ENCODE measurements at regions not wholly inside any gene's neighbourhood (a gene's known extent, or its start where the extent isn't known, plus 50 kb on each side); places are given as distances from the start of the nearest gene placed in this dataset.

DNA sequence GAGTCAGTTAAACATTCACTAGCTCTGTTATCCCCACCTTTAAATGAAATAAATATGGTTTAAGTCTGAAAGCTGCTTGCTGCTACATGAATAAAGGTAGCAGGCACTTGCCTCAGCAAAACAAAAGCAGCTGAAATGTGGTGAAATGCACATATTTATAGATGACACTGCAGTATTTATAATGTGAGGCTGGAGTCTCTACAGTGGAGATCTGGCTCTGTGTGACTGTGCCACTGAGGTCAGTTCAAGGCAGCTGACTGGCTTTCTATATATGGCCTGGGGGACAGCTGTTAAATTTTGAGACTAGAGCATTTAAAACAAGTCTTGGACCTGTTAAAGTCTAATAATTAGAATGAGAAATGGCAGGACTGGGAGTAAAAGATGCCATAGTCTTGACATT, 859.6 kb upstream of the SEMA6A start:
- Histone ChIP-seq H3K36me3 (no peaks in the 10 kb centered on the region), H3K27ac (no peak overlapping the region), H3K9me3 (no peaks in the 10 kb centered on the region), H3K27me3 (no peaks in the 10 kb centered on the region), H3K4me1 (no peaks in the 10 kb centered on the region), H3K4me3 (replicated peaks in 1 of 3) (no peak overlapping the region)
- DNase-seq, result no peak
- intact Hi-C loops (cut with DNase I), result no loop called here
- TF ChIP-seq POLR2A (IDR thresholded peaks at IDR 0.05), result no peak
- TF ChIP-seq, protein P1, sequence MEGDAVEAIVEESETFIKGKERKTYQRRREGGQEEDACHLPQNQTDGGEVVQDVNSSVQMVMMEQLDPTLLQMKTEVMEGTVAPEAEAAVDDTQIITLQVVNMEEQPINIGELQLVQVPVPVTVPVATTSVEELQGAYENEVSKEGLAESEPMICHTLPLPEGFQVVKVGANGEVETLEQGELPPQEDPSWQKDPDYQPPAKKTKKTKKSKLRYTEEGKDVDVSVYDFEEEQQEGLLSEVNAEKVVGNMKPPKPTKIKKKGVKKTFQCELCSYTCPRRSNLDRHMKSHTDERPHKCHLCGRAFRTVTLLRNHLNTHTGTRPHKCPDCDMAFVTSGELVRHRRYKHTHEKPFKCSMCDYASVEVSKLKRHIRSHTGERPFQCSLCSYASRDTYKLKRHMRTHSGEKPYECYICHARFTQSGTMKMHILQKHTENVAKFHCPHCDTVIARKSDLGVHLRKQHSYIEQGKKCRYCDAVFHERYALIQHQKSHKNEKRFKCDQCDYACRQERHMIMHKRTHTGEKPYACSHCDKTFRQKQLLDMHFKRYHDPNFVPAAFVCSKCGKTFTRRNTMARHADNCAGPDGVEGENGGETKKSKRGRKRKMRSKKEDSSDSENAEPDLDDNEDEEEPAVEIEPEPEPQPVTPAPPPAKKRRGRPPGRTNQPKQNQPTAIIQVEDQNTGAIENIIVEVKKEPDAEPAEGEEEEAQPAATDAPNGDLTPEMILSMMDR (IDR thresholded peaks at IDR 0.05), result no peak

DNA sequence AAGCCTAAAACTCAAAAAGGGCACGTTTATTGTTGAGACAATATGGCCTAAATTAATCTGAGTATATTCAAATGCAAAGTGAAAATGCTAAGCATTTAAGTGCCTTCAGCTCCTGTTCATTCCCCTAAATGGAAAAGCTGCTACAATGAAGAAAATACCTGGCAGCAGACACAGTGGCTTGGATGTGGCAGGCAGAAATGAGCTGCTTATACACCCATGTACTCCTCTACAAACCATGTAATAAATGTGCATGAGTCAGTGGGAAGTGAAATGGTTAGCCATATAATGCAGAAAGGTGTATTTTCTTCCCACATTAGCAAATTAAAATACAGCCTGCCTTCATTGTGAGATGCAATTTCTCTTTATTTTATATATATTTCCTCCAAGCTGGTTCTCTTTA, 859.2 kb upstream of the SEMA6A start:
- Histone ChIP-seq H3K4me1 (no peaks in the 10 kb centered on the region), H3K27ac (no peak overlapping the region), H3K4me3 (replicated peaks in 1 of 3) (no peak overlapping the region), H3K9me3 (no peaks in the 10 kb centered on the region), H3K36me3 (no peaks in the 10 kb centered on the region), H3K27me3 (no peaks in the 10 kb centered on the region)
- DNase-seq, result no peak
- 46 to 55% methylated on average over 1 of the region's 1 CpG for WGBS, 2 donors
- intact Hi-C loops (cut with DNase I), result no loop called here
- TF ChIP-seq, protein P1 (IDR thresholded peaks at IDR 0.05), result no peak
- TF ChIP-seq POLR2A (IDR thresholded peaks at IDR 0.05), result no peak

DNA sequence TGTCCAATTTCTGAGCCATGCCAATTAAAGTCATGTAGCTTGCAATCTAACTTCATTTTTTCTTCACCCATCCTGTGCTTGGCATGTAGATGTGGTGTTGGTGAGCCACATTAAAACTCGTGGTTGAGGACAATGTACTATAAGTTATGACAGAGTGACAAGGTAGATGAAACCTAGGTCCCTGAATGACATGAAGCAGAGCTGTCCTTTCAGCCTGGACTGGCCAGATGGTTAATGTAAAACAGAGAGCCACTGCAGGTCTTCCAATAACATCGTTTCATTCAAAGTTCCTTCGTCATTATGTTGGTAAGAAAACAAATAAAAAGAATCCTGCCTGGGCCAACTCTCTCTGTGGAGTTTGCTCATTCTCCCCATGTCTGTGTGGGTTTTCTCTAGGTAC, 856.5 kb upstream of the SEMA6A start:
- no peaks in the 10 kb centered on the region for H3K36me3 ChIP-seq
- intact Hi-C loops (cut with DNase I), result no loop called here
- 64 to 80% methylated on average over 3 of the region's 3 CpGs for WGBS, 2 donors
- no peaks in the 10 kb centered on the region for H3K27me3 ChIP-seq
- H3K27ac ChIP-seq, result no peak overlapping the region
- H3K4me3 ChIP-seq (replicated peaks in 1 of 3), result no peak overlapping the region
- no peaks in the 10 kb centered on the region for H3K4me1 ChIP-seq
- no peak for DNase-seq
- TF ChIP-seq, protein P1 (IDR thresholded peaks at IDR 0.05), result no peak
- no peak for TF ChIP-seq POLR2A (IDR thresholded peaks at IDR 0.05)
- H3K9me3 ChIP-seq, result no peaks in the 10 kb centered on the region

DNA sequence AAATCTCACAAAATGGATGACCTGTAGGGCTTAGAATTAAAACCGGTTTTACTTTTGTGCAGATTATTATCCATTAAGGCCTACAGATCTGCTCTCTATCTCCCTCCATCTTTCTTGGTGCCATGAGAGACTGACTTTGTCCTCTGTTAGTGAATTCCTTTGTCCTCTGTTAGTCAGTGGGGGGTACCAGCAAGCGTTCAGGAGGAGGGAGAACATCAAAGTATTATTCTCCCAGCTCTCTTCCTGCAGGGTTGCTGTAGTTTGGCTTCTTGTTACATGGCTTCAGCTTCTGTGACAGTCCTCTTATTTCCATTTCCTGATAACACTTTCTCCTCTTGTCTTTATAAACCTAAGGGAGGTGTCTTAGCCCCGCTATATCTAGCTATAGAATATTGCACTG, 850.5 kb upstream of the SEMA6A start:
- TF ChIP-seq POLR2A (IDR thresholded peaks at IDR 0.05), result no peak
- TF ChIP-seq, protein P1 (IDR thresholded peaks at IDR 0.05), result no peak
- WGBS, 2 donors, result 71 to 82% methylated on average over 3 of the region's 3 CpGs
- intact Hi-C loops (cut with DNase I), result no loop called here
- no peak overlapping the region for H3K4me3 ChIP-seq (replicated peaks in 1 of 3)
- H3K9me3 ChIP-seq, result no peaks in the 10 kb centered on the region
- no peaks in the 10 kb centered on the region for H3K27me3 ChIP-seq
- no peak overlapping the region for H3K27ac ChIP-seq
- DNase-seq, result no peak
- no peaks in the 10 kb centered on the region for H3K36me3 ChIP-seq
- H3K4me1 ChIP-seq, result no peaks in the 10 kb centered on the region

DNA sequence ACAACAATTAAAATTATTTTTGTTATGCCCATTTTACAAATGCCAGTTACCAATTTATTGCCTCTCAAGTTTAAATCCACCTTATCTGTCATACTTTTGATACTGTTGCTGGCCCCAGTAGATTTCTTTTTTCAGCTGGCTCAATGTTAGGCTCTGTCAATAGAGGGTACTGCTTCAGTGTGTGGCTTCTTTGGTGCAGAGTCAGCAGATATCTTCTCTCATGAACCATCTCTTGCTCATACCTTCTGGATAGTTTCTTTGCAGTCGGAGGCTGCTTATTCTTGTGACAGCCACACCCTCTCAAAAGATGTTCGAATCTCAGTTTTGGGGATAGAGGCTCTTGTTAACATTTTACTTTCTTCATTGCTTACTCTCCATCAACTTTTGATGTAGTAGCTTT, 849.9 kb upstream of the SEMA6A start:
- Histone ChIP-seq H3K27me3 (no peaks in the 10 kb centered on the region), H3K9me3 (no peaks in the 10 kb centered on the region), H3K27ac (no peak overlapping the region), H3K4me1 (no peaks in the 10 kb centered on the region), H3K36me3 (no peaks in the 10 kb centered on the region), H3K4me3 (replicated peaks in 1 of 3) (no peak overlapping the region)
- no peak for DNase-seq
- WGBS, 2 donors, result 92 to 96% methylated on average over 2 of the region's 2 CpGs
- no peak for TF ChIP-seq POLR2A (IDR thresholded peaks at IDR 0.05)
- TF ChIP-seq, protein P1 (IDR thresholded peaks at IDR 0.05), result no peak
- intact Hi-C loops (cut with DNase I), result no loop called here

All from thyroid gland (tissue), 4 donors.